Mesendoderm (in vitro differentiated cells): ENCODE measurements at regions not wholly inside any gene's neighbourhood (a gene's known extent, or its start where the extent isn't known, plus 50 kb on each side); places are given as distances from the start of the nearest gene placed in this dataset.

Experiments
- DNase-seq: peaks from one replicate; pipeline ENCODE4 v3.0.0; 2013
- H2AK5ac ChIP-seq: 2 replicates; pipeline ENCODE4 v1.6.1; 2013; ENCODE audit warnings: low read length, inconsistent platforms
- H2BK120ac ChIP-seq: 2 replicates; pipeline ENCODE4 v1.6.1; 2013; ENCODE audit warnings: low read depth, mild to moderate bottlenecking, low read length, moderate library complexity, mixed read lengths
- H2BK15ac ChIP-seq: replicated peaks from 2 replicates; pipeline ENCODE4 v1.6.1; 2013; ENCODE audit warnings: low read depth, mild to moderate bottlenecking, moderate library complexity
- H2BK5ac ChIP-seq: 2 replicates; pipeline ENCODE4 v1.6.1; 2013; ENCODE audit warnings: low read length, inconsistent platforms
- H3K18ac ChIP-seq: 2 replicates; pipeline ENCODE4 v1.6.1; 2013; ENCODE audit warnings: mild to moderate bottlenecking, low read length, mixed read lengths
- H3K23ac ChIP-seq: one replicate; pipeline ENCODE4 v1.6.1; 2013; ENCODE audit warnings: low read length
- H3K27ac ChIP-seq: 2 replicates; pipeline ENCODE4 v1.5.1; 2013; ENCODE audit warnings: low read depth, mild to moderate bottlenecking, inconsistent platforms, low read length, moderate library complexity
- H3K27me3 ChIP-seq: 2 replicates; pipeline ENCODE4 v1.6.1; 2013; ENCODE audit warnings: low read length, control low read depth, mild to moderate bottlenecking, inconsistent platforms; ENCODE audit not compliant: insufficient read depth, poor library complexity
- H3K36me3 ChIP-seq: 2 replicates; pipeline ENCODE4 v1.6.1; 2013; ENCODE audit warnings: low read length, inconsistent platforms; ENCODE audit not compliant: control insufficient read depth, insufficient read depth
- H3K4ac ChIP-seq: one replicate; pipeline ENCODE4 v1.6.1; 2013; ENCODE audit warnings: low read depth, mild to moderate bottlenecking, low read length, moderate library complexity
- H3K4me1 ChIP-seq: 2 replicates; pipeline ENCODE4 v1.6.1; 2013; ENCODE audit warnings: low read depth, low read length, inconsistent platforms; ENCODE audit not compliant: control insufficient read depth
- H3K4me2 ChIP-seq: 2 replicates; pipeline ENCODE4 v1.6.1; 2013; ENCODE audit warnings: low read length
- H3K4me3 ChIP-seq: 2 replicates; pipeline ENCODE4 v1.5.1; 2013; ENCODE audit warnings: mild to moderate bottlenecking, low read length
- H3K56ac ChIP-seq: one replicate; pipeline ENCODE4 v1.6.1; 2013; ENCODE audit warnings: low read length
- H3K79me1 ChIP-seq: 2 replicates; pipeline ENCODE4 v1.6.1; 2013; ENCODE audit warnings: low read length, inconsistent platforms
- H3K79me2 ChIP-seq: 2 replicates; pipeline ENCODE4 v1.6.1; 2013; ENCODE audit warnings: mild to moderate bottlenecking, low read length; ENCODE audit not compliant: control insufficient read depth, insufficient read depth
- H3K9ac ChIP-seq: 2 replicates; pipeline ENCODE4 v1.6.1; 2013; ENCODE audit warnings: low read length, inconsistent platforms
- H4K5ac ChIP-seq: one replicate; pipeline ENCODE4 v1.6.1; 2013; ENCODE audit warnings: low read length
- H4K8ac ChIP-seq: one replicate; pipeline ENCODE4 v1.6.1; 2013; ENCODE audit warnings: low read depth, mild to moderate bottlenecking, control low read depth, low read length, moderate library complexity
- WGBS: extraction: QIAGEN DNeasy Blood & Tissue Kit; methylation state at CpG from one replicate; pipeline ENCODE4 v1.1.7; 2013; ENCODE audit warnings: low lambda C conversion rate, missing lambda C conversion rate; ENCODE audit not compliant: insufficient coverage; ENCODE audit errors: extremely low coverage; 5-methylcytosine and 5-hydroxymethylcytosine counted together

DNA sequence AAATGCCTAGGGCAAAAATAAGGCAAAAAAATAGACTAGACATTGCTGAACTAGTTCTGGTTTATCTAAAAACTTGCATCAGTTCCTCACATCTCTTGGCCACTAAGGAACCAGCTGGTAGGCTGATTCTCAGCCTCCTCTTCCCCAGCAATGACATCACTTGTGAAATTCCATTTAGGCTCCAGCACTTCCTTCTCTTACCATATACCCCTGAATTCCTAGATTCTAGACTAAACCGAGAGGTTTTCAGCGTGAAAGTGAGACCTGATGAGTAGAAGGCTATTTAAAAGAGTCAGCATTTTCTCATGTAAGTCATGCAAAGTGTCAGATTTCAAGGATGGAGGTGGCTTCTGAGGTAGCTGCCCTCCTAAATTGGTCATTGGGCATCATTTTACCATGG, 247.1 kb upstream of the CDIN1 start:
- peaks cover 4% of the 10 kb centered on the region for H3K4me1 ChIP-seq
- no peaks in the 10 kb centered on the region for H3K79me1 ChIP-seq
- H4K5ac ChIP-seq, result no peak overlapping the region
- H3K18ac ChIP-seq, result no peak overlapping the region
- H3K27ac ChIP-seq, result no peak overlapping the region
- H4K8ac ChIP-seq, result no peak overlapping the region
- H3K9ac ChIP-seq, result no peak overlapping the region
- no peak overlapping the region for H3K56ac ChIP-seq
- no peak overlapping the region for H3K23ac ChIP-seq
- no peak overlapping the region for H3K4ac ChIP-seq
- H3K79me2 ChIP-seq, result no peaks in the 10 kb centered on the region
- no peak overlapping the region for H2AK5ac ChIP-seq
- no peak overlapping the region for H3K4me2 ChIP-seq
- H3K27me3 ChIP-seq, result no peaks in the 10 kb centered on the region
- WGBS, result no CpG with 5 or more reads among the region's 2 CpGs
- no peak overlapping the region for H2BK120ac ChIP-seq
- no peak overlapping the region for H3K4me3 ChIP-seq
- DNase-seq, result peak; percentile 55
- no peak overlapping the region for H2BK15ac ChIP-seq
- H3K36me3 ChIP-seq, result no peaks in the 10 kb centered on the region
- H2BK5ac ChIP-seq, result no peak overlapping the region

GRCh38 chr15:36332896-36333295, 246.5 kb upstream of the CDIN1 start:
- Histone ChIP-seq H3K4me1 (peaks cover 4% of the 10 kb centered on the region), H2BK15ac (no peak overlapping the region), H2BK120ac (no peak overlapping the region), H3K9ac (no peak overlapping the region), H3K56ac (no peak overlapping the region), H3K79me2 (no peaks in the 10 kb centered on the region), H3K23ac (no peak overlapping the region), H3K4me2 (no peak overlapping the region), H3K18ac (no peak overlapping the region), H3K4me3 (no peak overlapping the region), H3K27ac (no peak overlapping the region), H4K5ac (no peak overlapping the region), H4K8ac (no peak overlapping the region), H3K4ac (no peak overlapping the region), H3K36me3 (no peaks in the 10 kb centered on the region), H2AK5ac (no peak overlapping the region), H3K27me3 (no peaks in the 10 kb centered on the region), H2BK5ac (no peak overlapping the region), H3K79me1 (no peaks in the 10 kb centered on the region)
- DNase-seq, result no peak
- no CpG with 5 or more reads among the region's 2 CpGs for WGBS

- Histone ChIP-seq H3K4me2 (no peak overlapping the region), H3K79me2 (no peaks in the 10 kb centered on the region), H2AK5ac (no peak overlapping the region), H3K79me1 (no peaks in the 10 kb centered on the region), H4K5ac (no peak overlapping the region), H3K4ac (no peak overlapping the region), H3K18ac (no peak overlapping the region), H3K27ac (no peak overlapping the region), H4K8ac (no peak overlapping the region), H3K23ac (no peak overlapping the region), H3K4me1 (peaks cover 4% of the 10 kb centered on the region), H3K27me3 (no peaks in the 10 kb centered on the region), H2BK5ac (peak overlapping the region; percentile 21), H2BK120ac (no peak overlapping the region), H3K36me3 (no peaks in the 10 kb centered on the region), H2BK15ac (no peak overlapping the region), H3K9ac (no peak overlapping the region), H3K56ac (no peak overlapping the region), H3K4me3 (no peak overlapping the region)
- peak; percentile 26 for DNase-seq
- WGBS, result no CpG with 5 or more reads among the region's 3 CpGs
Observed at GRCh38 chr15:36334059-36334458, 245.4 kb upstream of the CDIN1 start.

DNA sequence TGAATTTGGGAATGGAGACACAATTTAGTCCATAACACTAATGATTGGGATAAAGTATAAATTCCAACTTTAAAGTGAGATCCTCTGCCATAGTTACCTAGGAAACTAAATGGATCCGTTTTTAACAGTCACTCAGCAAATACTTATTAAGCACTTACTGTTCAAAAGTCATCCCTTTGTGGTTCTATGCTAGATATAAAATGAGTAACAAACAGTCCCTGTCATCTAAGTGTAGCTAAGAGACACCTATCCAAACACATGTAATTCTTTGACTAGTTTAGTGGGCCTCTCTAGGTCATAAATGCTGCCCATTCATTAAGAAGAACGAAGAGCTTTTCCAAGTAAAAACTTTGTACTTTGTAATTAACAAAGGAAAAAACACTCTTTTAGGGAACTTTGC, 244.2 kb upstream of the CDIN1 start:
- Histone ChIP-seq H3K4me2 (no peak overlapping the region), H2AK5ac (no peak overlapping the region), H3K79me1 (no peaks in the 10 kb centered on the region), H2BK5ac (no peak overlapping the region), H3K4me1 (peaks cover 4% of the 10 kb centered on the region), H3K18ac (no peak overlapping the region), H2BK120ac (no peak overlapping the region), H3K27ac (no peak overlapping the region), H3K56ac (no peak overlapping the region), H3K36me3 (no peaks in the 10 kb centered on the region), H4K8ac (no peak overlapping the region), H3K27me3 (no peaks in the 10 kb centered on the region), H2BK15ac (no peak overlapping the region), H3K23ac (no peak overlapping the region), H3K4ac (no peak overlapping the region), H3K9ac (no peak overlapping the region), H3K79me2 (no peaks in the 10 kb centered on the region), H4K5ac (no peak overlapping the region), H3K4me3 (no peak overlapping the region)
- WGBS, result no CpG with 5 or more reads among the region's 2 CpGs
- DNase-seq, result no peak

DNA sequence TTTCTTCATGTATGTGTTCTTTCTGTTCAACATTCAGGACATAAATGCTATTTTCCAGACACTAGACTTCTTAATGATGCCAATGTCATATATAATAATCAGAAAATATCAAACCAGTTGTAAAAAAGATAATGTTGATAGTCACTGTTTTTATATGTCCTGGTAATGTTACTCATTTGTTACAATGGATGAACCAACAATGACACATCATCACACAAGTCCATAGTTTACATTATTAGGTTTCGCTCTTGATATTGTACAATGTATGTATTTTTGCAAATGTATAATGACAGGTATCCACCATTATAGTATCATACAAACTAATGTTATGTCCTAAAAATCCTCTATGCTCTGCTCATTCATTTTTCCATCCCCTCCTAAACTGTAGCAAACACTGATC, 243.8 kb upstream of the CDIN1 start:
- peaks cover 4% of the 10 kb centered on the region for H3K4me1 ChIP-seq
- no peak overlapping the region for H3K56ac ChIP-seq
- H3K18ac ChIP-seq, result no peak overlapping the region
- H3K79me1 ChIP-seq, result no peaks in the 10 kb centered on the region
- H2BK120ac ChIP-seq, result no peak overlapping the region
- H3K23ac ChIP-seq, result no peak overlapping the region
- no peak for DNase-seq
- WGBS, result no CpG with 5 or more reads among the region's 1 CpG
- H3K27ac ChIP-seq, result no peak overlapping the region
- H3K79me2 ChIP-seq, result no peaks in the 10 kb centered on the region
- H2BK5ac ChIP-seq, result no peak overlapping the region
- H2BK15ac ChIP-seq, result no peak overlapping the region
- no peak overlapping the region for H3K4ac ChIP-seq
- H4K8ac ChIP-seq, result no peak overlapping the region
- H2AK5ac ChIP-seq, result no peak overlapping the region
- H3K9ac ChIP-seq, result no peak overlapping the region
- no peak overlapping the region for H3K4me2 ChIP-seq
- H3K36me3 ChIP-seq, result no peaks in the 10 kb centered on the region
- H4K5ac ChIP-seq, result no peak overlapping the region
- H3K27me3 ChIP-seq, result no peaks in the 10 kb centered on the region
- no peak overlapping the region for H3K4me3 ChIP-seq

GRCh38 chr15:36344887-36345286, 234.5 kb upstream of the CDIN1 start:
- no peak overlapping the region for H3K4me3 ChIP-seq
- no peaks in the 10 kb centered on the region for H3K79me1 ChIP-seq
- H3K27me3 ChIP-seq, result no peaks in the 10 kb centered on the region
- no peak overlapping the region for H3K4me2 ChIP-seq
- no peaks in the 10 kb centered on the region for H3K36me3 ChIP-seq
- H3K56ac ChIP-seq, result no peak overlapping the region
- no peak overlapping the region for H3K4ac ChIP-seq
- WGBS, result no CpG with 5 or more reads among the region's 2 CpGs
- H3K9ac ChIP-seq, result no peak overlapping the region
- DNase-seq, result no peak
- H3K4me1 ChIP-seq, result no peaks in the 10 kb centered on the region
- H3K27ac ChIP-seq, result no peak overlapping the region
- H2AK5ac ChIP-seq, result no peak overlapping the region
- no peak overlapping the region for H3K18ac ChIP-seq
- no peaks in the 10 kb centered on the region for H3K79me2 ChIP-seq
- no peak overlapping the region for H2BK120ac ChIP-seq
- H2BK5ac ChIP-seq, result no peak overlapping the region
- H3K23ac ChIP-seq, result no peak overlapping the region
- H2BK15ac ChIP-seq, result no peak overlapping the region
- no peak overlapping the region for H4K8ac ChIP-seq
- no peak overlapping the region for H4K5ac ChIP-seq
